GM21367 (cell line): ENCODE measurements at regions not wholly inside any gene's neighbourhood (a gene's known extent, or its start where the extent isn't known, plus 50 kb on each side); places are given as distances from the start of the nearest gene placed in this dataset.
"Not testable (repeated sequence)": the region's sequence is repeated elsewhere in the genome, so short reads cannot be mapped to it uniquely, and the experiment has no call there.

Source experiments
- ATAC-seq: cut with Tn5 transposase; IDR thresholded peaks from one replicate; pipeline ENCODE4 v1.9.1; 2021; ENCODE audit not compliant: unreplicated experiment

DNA sequence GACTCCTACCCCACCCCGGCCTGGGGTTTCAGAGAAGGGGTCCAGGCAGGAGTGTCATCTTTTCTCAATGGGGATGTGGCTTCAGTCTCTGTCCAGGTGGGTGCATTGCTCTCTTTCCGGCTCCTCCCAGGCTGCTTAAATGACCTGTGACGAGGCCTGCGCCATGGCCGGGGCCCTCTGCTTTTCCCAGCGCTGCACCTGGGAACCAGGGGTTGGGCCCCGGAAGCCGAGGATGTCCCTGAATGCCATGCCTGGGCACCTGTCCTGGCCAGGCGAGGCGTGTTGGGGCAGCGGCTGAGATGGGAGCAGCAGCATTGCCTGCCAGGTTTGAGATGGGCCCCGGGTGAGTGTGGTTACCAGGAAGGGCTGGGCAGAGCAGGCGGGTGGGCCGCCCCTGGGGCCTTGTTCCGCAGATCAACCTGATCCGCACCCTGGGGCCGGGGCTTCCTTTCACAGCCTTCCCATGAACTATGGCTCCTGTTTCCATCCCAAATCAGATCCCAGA is 147.4 kb downstream of the SEC14L1 start:
- ATAC-seq: no peak

DNA sequence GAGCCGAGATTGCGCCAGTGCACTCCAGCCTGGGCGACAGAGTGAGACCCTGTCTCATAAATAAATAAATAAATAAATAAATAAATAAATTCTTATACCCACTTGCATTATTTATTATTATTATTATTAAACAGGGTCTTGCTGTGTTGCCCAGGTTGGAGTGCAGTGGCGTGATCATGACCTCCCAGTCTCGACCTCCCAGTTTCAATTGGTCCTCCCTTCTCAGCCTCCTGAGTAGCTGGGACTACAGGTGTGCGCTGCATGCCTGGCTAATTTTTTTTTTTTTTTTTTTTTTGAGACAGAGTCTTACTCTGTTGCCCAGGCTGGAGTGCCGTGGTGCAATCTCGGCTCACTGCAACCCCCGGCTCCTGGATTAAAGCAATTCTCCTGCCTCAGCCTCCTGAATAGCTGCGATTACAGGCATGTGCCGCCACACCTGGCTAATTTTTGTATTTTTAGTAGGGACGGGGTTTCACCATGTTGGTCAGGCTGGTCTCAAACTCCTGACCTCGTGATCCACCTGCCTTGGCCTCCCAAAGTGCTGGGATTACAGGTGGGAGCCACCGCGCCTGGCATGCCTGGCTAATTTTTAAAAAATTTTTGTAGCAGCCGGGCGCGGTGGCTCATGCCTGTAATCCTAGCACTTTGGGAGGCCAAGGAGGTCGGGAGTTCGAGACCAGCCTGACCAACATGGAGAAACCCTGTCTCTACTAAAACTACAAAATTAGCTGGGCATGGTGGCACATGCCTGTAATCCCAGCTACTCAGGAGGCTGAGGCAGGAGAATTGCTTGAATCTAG is 150.2 kb downstream of the SEC14L1 start:
- ATAC-seq: not testable (repeated sequence)

DNA sequence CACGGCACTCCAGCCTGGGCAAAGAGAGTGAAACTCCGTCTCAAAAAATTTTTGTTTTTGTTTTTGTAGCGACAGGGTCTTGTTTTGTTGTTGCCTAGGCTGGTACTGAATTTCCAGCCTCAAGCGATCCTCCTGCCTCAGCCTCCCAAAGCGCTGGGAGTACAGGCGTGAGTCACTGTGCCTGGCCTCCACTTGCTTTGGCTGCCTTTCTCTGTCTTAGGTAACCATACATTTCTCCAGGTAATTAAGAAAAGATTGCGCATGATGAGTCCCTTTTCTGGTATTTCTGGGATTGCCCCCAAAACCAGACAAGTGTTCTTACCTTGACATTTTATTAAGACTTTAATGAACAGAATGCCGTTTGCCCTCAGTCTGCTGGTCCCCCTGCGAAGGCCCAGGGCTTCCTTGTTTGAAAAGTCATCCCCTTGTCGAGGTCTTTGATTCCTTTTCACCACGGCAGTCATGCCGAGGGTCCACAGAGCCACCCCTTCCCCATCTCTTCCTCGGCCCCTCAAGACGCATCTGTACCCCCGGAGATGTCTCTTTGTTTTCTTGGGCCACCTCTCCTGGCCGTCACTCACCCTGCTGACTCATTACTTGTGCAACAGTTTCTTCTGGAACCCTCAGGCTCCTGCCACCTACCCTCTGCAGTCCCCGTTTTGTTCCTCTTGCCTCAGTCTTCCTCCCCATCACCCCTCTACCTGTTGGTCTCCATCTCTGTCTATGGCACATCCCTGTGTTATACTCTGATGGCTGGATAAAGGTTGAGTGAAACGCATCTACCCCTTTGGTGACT is 151.0 kb downstream of the SEC14L1 start:
- ATAC-seq: no peak

DNA sequence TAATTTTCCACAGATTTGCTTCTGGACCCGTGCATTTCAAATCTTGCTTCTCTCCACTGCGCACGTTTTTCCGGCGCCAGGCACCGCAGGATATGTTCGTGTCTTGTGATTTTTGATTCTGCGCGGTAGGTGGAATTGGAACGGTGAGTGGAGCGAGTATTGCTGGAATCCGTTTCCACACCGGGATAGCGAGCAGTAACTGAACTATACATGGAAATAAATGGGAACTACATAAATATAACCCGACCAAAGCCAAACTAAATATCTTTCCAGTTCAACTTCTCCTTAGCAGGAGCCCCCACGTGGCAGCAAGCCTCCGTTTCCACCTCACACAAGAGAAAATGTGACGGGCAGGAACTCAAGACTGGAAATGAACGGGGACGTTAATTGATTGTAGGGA is 154.0 kb downstream of the SEC14L1 start:
- ATAC-seq: no peak

DNA sequence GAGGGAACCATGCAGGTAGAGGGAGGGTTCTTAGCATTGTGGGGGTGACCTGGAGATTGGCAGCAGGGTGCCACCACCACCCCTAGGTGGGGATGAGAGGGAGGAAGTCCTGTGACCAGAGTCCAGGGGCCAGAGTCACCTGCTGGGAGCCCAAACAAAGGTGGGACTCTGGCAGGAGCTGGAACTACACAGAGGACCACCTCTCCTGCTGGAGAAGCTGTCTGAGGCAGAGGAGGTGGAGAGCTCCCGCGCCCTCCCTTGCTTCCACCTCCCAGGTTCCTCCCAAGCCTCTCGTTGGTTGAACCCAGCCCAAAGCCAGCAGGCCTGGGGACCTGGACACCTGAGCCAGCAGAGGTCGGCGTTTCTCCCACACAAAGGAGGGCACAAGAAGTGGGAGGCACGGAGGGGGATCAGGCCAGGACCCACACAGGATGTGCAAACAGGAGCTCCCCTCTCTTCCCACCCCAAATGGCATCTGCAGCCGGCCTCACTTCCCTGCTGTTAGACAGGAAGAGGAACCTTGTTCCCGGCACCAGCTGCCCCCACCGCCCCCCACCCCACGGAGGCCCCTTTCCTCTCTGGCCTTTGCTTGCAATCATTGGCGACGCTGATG is 154.6 kb downstream of the SEC14L1 start:
- ATAC-seq: no peak

DNA sequence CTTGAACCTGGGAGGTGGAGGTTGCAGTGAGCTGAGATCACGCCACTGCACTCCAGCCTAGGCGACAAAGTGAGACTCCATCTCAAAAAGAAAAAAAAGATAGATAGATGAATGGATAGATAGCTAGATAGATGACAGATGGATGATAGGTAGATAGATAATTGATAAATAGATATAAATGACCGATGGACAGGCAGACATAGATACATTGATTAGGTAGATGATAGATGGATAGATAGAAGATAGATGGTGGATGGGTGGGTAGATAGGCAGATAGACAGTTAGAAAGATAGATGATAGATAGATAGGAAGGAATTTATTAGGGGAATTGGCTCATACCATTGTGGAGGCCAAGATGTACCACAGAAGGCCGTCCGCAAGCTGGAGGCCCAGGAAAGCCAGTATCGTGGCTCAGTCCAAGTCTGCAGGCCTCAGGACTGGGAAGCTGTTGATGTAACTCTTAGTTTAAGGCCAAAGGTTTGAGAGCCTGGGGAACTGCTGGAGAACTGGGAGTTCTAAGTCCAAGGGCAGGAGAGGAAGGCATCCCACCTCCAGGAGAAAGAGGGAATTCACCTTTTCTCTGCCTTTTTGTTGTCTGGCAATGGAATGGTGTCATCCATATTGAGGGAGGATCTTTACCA is 156.1 kb downstream of the SEC14L1 start:
- no peak for ATAC-seq

DNA sequence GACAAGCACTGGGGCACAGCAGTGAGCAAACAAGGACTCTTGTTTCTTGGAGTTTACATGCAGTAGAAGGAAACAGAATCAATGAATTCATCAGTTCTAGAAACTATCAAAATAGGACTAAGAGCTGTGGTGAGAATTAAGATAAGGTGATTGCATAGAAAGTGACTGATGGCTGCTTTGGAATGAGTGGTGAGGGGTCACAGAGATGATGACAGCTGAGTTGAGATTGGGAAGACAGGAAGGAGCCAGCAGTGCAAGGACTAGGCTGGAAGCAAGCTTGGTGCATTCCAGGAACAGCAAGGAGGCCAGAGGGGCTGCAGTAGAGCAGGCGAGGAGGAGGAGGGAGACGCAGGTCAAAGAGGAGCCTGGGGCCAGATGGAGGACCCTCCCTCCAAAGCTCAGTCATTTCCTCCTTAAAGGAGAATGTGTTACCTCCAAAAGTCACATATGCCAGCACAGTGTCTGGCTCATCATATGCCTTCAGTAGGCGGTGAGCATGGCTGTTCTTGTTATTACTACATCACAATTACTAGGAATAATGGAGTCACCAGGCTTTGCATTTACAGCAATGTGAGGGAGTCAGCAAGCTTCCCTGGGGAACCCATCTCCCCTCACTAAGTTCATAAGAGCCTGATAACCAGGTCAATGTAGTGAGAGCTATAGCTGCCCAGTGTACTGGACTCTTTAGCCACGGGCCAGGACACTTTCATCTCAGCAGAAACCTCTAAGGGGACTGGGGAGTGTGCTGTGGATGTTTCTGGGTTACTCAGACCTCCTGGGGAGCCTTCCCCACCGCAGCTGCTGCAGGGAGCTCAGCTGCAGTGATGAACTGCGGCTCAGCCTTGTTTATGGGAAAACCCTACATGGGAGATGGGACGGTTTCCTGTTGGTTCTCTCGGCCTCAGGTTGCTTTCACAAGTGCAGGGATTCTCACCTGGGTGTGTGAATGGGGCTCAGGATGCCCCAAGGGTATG is 157.2 kb downstream of the SEC14L1 start:
- ATAC-seq: no peak

DNA sequence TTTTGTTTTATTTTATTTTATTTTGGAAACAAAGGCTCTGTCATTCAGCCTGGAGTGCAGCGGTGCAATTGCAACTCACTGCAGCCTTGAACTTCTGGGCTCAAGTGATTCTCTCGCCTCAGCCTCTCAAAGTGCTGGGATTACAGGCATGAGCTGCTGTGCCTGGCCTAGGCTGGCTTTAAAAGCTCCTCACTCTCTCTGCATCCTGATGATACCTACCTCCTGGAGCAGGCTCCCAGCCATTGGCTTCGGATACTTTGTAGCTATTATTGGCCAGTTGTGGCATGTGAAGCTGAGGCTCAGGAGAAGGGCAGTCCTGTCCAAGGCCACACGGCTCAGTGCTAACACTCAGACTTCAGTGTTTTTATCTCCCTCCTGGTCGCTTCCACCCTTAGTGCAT is 158.0 kb downstream of the SEC14L1 start:
- ATAC-seq: no peak

DNA sequence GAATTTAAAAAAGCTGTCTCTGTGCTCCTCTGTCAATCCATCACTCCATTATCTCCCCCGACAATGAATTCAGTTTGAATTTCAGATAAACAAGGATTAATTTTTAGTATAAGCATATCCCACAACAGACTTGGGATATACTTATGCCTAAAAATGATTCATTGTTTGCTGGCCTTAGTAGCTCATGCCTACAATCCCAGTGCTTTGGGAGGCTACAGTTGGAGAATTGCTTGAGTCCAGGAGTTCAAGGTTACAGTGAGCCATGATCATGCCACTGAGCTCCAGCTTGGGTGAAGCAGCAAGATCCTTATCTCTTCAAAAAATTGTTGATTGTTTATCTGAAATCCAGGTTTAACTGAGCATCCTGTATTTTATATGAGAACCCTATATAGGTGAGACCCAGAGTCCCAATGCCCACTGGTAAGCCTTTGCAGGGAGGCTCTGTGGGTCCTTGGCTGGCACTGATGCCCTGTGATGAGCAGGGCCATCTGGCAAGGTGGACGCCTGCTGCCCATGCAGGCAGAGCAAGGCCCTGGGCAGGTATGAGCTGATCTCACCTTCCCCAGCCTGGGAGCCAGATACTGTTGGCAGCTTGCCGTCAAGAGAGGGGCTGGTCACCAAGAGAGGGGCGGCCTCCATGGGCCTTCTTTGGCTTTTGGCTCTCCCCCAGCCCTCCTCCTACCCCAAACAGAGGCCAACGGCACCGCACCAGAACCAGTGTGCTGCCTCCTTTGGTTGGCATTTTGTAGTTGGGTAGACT is 158.7 kb downstream of the SEC14L1 start:
- no peak for ATAC-seq

DNA sequence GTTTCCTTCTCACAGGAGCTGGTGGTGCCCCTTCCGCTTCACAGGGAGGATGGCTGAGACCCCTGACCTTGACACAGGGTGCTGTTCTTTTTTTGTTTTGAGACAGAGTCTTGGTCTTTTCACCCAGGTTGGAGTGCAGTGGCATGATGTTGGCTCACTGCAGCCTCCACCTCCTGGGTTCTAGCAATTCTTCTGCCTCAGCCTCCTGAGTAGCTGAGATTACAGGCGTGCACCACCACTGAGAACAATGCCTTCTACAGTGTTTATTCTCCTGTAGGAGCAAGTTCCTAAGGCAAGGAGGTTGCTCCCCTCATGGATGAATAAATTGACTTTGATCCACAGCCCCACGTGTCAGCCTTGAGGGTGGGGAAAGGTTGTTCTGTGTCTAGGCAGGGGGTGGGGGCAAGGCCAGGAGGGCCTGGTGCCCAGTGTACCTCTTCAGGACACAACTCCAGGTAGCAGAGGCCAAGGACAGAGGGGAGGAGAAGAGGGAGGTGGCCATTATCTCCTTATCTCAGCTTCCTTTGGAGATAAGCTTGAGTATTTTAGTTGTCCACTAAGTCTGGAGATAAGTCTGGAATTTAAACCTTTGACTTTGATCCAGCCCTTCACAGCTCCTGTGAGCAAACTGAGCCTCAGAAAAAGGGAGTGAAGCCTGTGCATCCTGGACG is 159.4 kb downstream of the SEC14L1 start:
- ATAC-seq: no peak

DNA sequence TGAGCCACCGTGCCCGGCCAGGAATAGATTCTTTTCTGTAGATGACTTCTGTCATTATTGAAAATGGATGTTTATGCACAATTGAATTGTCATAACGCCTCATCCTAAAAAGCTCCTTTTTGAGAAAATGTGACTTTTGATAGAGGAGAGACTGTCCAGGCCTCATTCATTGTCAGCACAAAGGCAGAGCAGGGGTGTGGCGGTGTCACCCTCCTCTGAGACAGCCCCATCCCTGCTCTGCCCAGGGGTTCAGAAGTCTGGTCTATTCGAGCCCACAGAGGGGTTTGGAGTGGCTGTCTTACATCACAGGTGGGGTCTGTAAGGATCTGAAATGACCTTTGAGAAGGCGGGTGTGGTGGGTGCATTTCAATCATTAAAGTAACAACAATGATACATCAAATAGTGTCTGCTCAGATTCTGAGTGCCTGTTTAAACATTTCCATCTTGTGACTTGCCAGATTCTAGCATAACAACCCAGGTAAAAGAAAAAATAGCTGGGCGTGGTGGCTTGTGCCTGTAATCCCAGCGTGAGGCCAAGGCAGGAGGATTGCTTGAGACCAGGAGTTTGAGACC is 161.0 kb downstream of the SEC14L1 start:
- no peak for ATAC-seq

DNA sequence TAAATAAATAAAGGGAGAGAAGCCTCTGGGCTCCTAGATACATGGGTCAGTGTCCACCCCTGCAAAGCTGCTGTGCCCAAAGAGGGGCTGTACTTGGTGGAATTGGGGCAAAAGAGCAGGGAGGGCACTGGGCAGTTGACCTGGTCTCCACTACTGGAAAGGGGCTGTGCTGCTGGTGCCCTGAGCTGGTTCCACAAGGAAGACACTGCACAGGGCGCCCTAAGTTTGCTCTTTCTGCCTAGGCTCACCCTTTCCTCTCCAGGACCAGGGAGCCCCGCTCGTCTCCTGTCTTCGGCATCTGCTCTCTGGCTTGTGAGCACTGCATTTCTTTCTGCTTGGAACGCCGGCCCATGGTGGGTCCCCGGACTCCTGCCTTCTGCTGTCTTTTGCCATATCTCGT is 161.9 kb downstream of the SEC14L1 start:
- ATAC-seq: no peak

DNA sequence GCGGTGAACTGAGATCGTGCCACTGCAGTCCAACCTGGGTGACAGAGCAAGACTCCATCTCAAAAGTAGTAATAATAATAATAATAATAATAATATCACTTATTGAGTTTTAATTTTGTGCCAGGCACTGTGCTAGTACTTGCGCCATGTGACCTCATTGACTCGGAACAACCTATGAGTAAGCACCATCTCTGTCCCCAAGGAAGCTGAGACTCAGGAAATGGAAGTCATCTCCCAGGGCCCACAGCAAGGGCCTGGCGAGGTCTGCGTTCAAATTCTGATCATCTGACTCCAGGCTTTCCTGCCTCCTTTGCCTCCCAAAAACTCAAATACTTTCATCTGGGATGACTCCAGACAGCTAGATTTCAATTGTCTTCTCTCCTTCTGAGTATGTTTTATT is 162.9 kb downstream of the SEC14L1 start:
- ATAC-seq: no peak

DNA sequence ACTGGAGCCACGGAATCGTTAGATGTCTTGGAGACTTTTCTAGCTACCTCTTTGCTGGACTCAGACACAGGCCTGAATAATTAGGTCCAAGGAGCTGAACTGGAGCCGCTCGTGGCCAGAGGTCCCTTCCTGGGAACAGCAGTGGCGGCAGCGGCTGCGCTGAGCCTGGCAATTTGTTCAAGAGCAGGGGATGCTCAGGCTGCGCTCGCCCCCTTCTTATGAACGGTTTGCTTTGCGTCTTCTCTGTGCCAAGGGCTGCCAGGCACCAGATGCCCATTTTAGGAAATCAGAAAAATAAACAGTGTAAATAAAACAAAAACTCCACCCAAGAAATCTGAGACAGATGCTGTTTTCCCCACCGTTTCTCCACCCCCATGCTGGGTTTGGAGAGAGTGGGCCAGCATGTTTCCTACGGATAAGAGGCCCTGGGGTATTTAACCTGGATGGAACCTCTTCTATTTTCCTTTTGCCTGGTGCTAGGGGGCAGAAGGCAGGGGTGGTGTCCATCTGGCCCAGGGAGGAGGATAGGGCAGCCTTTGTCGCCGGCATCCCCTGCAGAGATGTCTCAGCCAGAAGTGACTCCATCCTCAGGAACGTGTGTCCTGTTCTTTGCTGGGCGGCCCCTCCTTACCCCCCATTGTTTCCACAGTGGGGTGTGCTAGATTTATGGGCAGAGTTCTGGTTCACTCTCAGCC is 163.4 kb downstream of the SEC14L1 start:
- no peak for ATAC-seq

DNA sequence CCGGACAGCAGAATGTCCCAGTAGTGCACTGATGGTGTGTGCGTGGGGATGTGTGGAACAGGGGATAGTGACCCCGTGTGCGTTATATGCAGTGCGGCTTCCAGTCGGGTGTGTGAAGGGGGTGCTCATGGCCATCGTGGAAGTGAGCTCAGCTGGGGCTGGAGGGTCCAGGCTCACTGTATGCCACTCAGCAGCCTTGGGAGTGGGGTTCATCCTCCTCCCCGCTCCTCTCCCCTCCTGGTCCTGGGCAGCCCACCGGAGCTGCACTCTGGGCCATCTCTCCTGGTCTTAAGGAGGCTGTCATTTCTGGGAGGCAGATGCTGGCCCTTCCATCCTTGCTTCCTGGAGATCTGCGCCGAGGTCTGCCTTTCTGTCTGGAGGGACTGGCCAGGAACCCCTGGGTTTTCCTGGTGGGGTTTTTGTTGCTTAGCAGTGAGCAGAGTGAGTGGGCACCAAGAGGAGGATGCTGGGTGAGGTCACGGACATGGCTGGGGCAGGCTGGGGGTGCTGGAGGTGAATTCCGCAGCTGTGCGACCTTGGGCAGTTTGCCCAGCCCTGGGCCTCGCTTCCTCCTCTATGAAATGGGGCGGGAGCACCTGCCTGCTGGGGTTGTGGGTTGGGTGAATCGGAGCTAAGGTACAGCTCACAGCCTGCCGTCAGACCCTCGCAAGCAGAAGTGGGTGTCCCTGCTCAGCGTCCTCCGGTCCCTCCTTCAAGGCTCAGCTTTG is 164.1 kb downstream of the SEC14L1 start:
- no peak for ATAC-seq

DNA sequence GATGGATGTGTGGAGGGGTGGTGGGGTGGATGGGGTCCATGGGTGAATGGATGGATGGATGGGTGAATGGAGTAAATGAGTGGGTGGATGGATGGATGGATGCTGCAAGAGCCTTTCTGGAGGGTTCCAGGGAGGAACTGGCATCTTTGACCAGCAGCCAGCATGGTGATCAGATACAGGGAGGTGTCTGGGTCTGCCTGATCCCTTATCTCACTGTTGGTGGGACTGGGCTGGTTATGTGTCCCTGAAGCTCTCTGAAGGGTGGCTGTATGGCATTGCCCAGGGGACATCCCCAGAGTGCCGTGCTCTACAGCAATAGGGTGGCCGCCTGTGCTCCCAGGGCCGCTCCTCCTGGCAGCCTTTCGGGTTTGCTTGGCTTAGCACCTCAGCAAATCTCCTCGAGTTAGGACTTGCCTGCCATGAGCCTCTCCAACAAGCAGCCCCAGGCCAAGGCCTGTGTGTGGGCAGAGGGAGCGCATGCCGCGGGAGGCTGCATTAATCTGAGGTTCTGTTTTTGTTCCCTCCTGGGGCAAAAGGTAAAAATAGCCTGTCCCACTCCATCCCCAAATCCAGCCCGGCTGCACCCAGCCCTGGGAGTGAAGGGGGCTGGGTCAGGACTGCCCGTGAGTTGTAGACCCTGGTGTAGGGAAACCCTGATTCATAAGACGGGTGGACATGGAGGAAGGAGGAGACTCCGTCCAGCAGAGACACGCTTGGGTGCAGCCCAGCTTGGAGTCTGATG is 165.4 kb downstream of the SEC14L1 start:
- no peak for ATAC-seq
